ENCODE measurements at regions not wholly inside any gene's neighbourhood (a gene's known extent, or its start where the extent isn't known, plus 50 kb on each side); places are given as distances from the start of the nearest gene placed in this dataset.

GRCh38 chr13:76414320-76414719 lies 471.9 kb downstream of the KCTD12 start:
- no peak for DNase-seq

- no peak for DNase-seq
These were observed 480.0 kb downstream of the KCTD12 start for GRCh38 chr13:76406243-76406642.

GRCh38 chr13:76398425-76398824 lies 487.8 kb downstream of the KCTD12 start:
- no peak for DNase-seq

- DNase-seq: no peak
These were observed 488.8 kb downstream of the KCTD12 start for GRCh38 chr13:76397413-76397812.

- no peak for DNase-seq
These were observed 496.9 kb downstream of the KCTD12 start for GRCh38 chr13:76389321-76389720.

- no peak for DNase-seq
These were observed 498.6 kb downstream of the KCTD12 start for GRCh38 chr13:76387566-76387965.

GRCh38 chr13:76386321-76386720 lies 499.9 kb downstream of the KCTD12 start:
- no peak for DNase-seq

- no peak for DNase-seq
These were observed 500.6 kb downstream of the KCTD12 start for GRCh38 chr13:76385586-76385985.

- DNase-seq: peak; percentile 85
These were observed 502.3 kb downstream of the KCTD12 start for GRCh38 chr13:76383676-76384461.

GRCh38 chr13:76380446-76381065 lies 505.6 kb downstream of the KCTD12 start:
- peak; percentile 2 for DNase-seq

GRCh38 chr13:76379341-76380105 lies 506.7 kb downstream of the KCTD12 start:
- no peak for DNase-seq

GRCh38 chr13:76378767-76379166 lies 507.4 kb downstream of the KCTD12 start:
- no peak for DNase-seq

GRCh38 chr13:76363682-76364289 lies 522.4 kb downstream of the KCTD12 start:
- DNase-seq: no peak

GRCh38 chr13:76361868-76362267 lies 524.3 kb downstream of the KCTD12 start:
- no peak for DNase-seq

GRCh38 chr13:76351541-76352229 lies 534.5 kb downstream of the KCTD12 start:
- no peak for DNase-seq

- DNase-seq: peak; percentile 82
These were observed 535.8 kb downstream of the KCTD12 start for GRCh38 chr13:76350399-76350798.

- peak; percentile 41 for DNase-seq
These were observed 536.5 kb downstream of the KCTD12 start for GRCh38 chr13:76349700-76350099.

- DNase-seq: no peak
These were observed 546.6 kb downstream of the KCTD12 start for GRCh38 chr13:76339649-76340048.

GRCh38 chr13:76338003-76338402 lies 548.2 kb downstream of the KCTD12 start:
- no peak for DNase-seq

- DNase-seq: no peak
These were observed 549.0 kb downstream of the KCTD12 start for GRCh38 chr13:76336889-76337844.

- DNase-seq: no peak
These were observed 550.7 kb downstream of the KCTD12 start for GRCh38 chr13:76335463-76335862.
